ENCODE measurements at regions not wholly inside any gene's neighbourhood (a gene's known extent, or its start where the extent isn't known, plus 50 kb on each side); places are given as distances from the start of the nearest gene placed in this dataset.

- intact Hi-C loops (cut with DNase I) = no loop called here
- DNase-seq = no peak
- ATAC-seq (ENCODE audit: poor library complexity) = no peak
Observed at GRCh38 chr3:160126051-160126450, 99.2 kb upstream of the C3orf80 start.

DNA sequence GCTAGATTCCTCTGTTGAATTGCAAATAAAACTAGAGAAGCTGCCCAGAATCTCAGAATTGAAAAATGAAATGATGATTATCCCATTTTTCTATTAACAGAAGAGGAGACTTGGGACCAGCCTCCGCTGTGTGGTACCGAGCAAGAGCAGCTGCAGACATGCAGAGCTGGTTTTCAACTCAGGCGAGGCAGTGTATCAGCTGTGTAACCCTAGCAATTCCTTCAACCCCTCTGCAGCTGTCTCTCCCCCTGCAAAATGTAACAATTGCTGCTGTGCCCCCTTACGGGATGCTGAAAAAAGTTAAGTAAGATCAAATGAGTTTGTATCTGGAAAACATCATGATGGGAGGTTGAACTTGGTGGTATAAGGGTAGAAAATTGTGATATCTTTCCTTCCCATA, 98.5 kb upstream of the C3orf80 start:
- ATAC-seq (ENCODE audit: poor library complexity) (no peak), DNase-seq (no peak)
- intact Hi-C loops (cut with DNase I) = no loop called here

DNA sequence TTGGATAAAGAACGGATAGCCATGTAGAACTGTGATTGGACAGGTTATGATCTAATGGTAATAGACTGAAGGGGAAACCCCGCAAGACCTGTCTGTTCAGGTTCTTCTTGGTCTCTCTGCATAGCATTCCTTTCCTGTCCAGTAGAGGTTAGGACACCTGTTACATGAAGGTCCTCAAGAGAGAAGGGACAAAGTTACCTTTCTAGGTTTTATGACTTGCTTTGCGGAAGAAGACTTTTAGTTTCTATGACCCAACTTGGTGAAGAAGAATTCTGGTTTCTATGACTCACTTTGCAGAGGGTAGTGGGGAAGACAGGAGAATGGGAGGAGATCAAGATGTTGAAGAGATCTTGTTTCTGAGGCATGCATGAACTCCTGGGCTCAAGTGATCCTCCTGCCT, 97.9 kb upstream of the C3orf80 start:
- intact Hi-C loops (cut with DNase I) = no loop called here
- no peak for DNase-seq
- no peak for ATAC-seq (ENCODE audit: poor library complexity)

DNA sequence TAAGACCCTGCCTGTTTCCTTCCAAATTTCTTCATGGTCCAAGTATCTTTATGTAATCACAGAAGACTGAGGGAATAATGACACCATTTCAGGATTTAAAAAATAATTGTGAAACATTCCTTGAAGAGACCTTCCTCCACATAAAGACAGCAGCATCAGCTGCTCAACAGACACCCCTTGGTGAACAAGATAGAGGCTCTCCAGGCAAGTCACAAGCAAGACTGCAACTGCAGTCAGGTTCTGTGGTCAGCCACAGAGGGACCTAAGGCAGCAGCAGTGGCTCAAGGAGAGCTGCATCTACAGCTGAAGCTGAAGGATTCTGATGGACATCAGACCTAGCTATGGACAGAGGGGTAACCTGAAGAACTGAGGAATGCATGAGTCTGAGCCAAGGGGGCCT, 97.2 kb upstream of the C3orf80 start:
- ATAC-seq (ENCODE audit: poor library complexity) (no peak), DNase-seq (no peak)
- intact Hi-C loops (cut with DNase I) = no loop called here

GRCh38 chr3:160129459-160130061, 95.7 kb upstream of the C3orf80 start:
- intact Hi-C loops (cut with DNase I) = no loop called here
- no peak for DNase-seq
- peak; percentile 38 for ATAC-seq (ENCODE audit: poor library complexity)

GRCh38 chr3:160130071-160130470, 95.2 kb upstream of the C3orf80 start:
- intact Hi-C loops (cut with DNase I) = no loop called here
- DNase-seq = no peak
- no peak for ATAC-seq (ENCODE audit: poor library complexity)

DNA sequence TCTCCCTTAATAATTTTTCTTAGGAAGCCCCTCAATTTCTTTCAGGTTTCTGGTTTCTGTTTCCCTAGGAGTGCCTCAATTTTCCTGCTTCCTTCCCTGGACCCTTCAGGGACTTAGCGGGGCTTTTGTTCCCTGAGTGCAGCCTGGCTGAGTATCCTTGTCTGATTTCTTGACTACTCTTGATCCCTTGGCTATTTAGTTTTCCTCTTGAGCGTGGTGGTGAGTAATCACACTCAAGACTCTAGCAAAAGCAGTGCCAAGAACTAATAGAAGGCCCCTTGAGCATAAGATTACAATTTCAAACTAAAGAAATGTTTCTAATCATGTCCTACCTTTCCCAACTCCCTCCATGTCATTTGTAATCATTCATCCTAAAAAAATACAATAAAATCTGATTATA, 94.3 kb upstream of the C3orf80 start:
- intact Hi-C loops (cut with DNase I) = no loop called here
- no peak for DNase-seq
- ATAC-seq (ENCODE audit: poor library complexity) = no peak

DNA sequence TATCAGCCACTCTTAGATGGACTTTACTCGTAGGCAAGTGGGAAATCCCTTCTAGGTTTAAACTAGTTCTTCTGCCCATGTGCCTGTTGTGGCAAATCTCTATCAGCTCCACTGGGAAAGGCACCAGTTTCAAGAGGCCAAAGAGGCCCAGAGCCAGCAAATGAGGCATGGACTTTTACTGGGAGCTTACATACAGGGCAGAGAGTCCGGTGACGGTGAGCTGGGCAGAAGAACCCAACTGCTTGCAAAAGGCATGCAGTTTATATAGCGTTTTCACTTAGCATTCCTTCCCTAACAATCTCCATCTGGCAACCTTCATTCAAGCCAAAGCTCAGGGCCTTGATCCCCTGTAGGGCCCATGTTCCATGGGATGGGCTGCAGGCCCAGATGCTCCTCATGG, 93.0 kb upstream of the C3orf80 start:
- no peak for DNase-seq
- intact Hi-C loops (cut with DNase I) = no loop called here
- no peak for ATAC-seq (ENCODE audit: poor library complexity)

DNA sequence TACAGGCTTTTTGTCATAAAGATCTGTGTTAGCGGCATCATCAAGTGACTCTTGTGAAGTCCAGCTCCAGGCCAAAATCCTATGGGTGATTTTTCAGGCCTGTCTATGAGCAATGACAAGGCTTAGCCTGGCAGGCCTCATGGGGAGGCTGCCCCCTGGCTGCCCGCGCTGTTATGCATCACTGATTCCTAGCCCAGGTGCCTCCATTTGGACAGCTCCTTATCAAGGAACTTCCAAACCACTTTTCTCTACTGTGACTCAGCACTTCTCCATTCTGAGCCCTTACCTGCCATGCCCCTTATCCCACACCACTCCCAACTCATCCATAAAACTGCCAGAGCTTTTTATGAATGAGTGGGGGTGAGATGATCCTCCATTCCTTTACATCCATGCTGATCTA, 91.5 kb upstream of the C3orf80 start:
- DNase-seq = no peak
- no peak for ATAC-seq (ENCODE audit: poor library complexity)
- intact Hi-C loops (cut with DNase I) = no loop called here

GRCh38 chr3:160134454-160134853, 90.8 kb upstream of the C3orf80 start:
- ATAC-seq (ENCODE audit: poor library complexity) = no peak
- no peak for DNase-seq
- intact Hi-C loops (cut with DNase I) = no loop called here

- DNase-seq = no peak
- no peak for ATAC-seq (ENCODE audit: poor library complexity)
- intact Hi-C loops (cut with DNase I) = no loop called here
Observed at GRCh38 chr3:160134964-160135363, 90.3 kb upstream of the C3orf80 start.

DNA sequence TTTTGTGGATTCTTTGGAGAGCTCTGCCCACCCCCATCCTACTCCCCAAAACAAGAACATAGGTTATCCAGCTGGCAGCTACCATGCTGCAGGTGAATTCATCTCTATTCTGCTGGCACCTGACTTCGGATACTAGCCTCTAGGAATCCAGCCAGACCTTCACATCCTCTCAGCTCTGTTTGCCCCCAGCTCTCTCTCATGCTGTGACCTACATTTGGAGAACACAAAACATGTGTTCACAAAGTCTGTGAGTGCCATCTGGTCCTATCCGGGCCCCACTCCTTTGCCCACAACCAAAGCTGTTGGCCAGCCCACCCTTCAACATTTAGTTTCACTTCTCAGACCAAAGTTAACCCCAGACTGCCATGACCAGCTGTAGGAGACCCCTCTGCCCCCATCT, 89.4 kb upstream of the C3orf80 start:
- no peak for ATAC-seq (ENCODE audit: poor library complexity)
- DNase-seq = no peak
- intact Hi-C loops (cut with DNase I) = no loop called here

GRCh38 chr3:160136421-160136820, 88.8 kb upstream of the C3orf80 start:
- ATAC-seq (ENCODE audit: poor library complexity) = no peak
- intact Hi-C loops (cut with DNase I) = no loop called here
- DNase-seq = no peak

DNA sequence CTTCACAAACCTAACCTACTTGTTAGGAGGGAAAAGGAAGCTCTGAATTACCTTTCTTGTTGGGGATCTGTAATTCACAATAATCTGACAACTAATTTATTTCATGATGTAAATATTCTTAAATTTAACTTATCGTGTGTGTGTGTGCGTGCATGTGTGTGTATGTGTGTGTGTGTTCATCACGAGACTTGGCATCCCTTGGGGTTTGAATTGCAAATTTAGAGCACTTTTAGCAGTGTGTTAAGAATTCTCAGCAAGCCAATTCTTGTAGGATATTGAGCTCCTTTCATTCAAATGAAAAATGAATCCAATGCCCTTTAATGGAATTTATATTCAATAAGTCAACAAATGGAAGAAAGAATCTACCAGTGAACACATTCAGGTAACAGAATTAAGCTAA, 85.9 kb upstream of the C3orf80 start:
- intact Hi-C loops (cut with DNase I) = no loop called here
- ATAC-seq (ENCODE audit: poor library complexity) (no peak), DNase-seq (no peak)

DNA sequence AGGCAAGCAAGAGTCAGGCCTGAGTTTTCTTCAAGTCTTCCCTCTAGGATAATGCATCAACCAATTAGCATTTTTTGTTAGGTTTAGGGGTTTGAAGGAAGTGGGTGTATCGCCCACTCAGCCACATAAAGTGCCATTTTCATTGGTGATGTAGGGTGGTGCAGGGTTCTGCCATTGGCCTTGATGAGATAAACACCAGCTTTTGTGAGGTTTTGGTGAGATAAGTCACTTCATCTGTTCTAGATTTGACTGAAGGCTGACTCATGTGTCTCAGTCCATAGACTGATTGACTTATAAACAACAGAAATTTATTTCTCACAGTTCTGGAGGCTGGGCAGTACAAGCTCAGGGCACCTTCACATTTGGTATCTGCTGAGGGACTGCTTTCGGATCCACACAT, 84.5 kb upstream of the C3orf80 start:
- no peak for ATAC-seq (ENCODE audit: poor library complexity)
- no peak for DNase-seq
- intact Hi-C loops (cut with DNase I) = loop anchor here (10.0 kb wide), 1 partner anchor 106 kb away; no protein-coding TSS in a partner anchor

DNA sequence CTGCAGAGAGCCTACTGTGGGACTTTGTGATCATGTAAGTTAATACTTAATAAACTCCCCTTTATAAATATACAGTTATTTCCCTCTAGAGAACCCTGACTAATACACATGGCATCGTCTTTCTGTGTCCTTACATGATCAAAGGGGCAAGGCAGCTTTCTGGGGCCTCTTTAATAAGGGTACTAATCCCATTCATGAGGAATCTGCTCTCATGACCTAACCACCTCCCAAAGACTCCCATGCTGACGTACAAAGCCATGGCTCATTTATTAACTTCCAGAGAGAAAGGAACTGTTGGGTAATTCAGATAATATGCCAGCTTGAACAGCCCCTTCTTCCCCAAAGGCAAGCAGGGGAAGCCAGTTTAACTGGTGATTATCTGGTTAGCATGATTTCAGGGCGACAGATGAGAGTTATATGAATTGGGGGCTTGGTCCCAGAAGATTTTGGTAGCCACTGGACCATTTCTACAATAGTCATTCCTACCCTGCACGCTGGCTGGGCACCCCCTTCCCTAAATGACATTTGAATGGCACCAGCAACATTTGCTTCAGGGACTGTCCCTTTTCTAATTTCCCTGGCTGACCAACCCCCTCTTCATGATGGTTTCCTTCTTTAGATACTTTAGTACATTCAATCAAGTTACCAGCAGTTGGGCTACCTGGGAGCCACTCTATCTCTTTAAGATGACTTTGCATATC, 83.6 kb upstream of the C3orf80 start:
- intact Hi-C loops (cut with DNase I) = loop anchor here (10.0 kb wide), 1 partner anchor 107 kb away; no protein-coding TSS in a partner anchor
- no peak for ATAC-seq (ENCODE audit: poor library complexity)
- DNase-seq = no peak

DNA sequence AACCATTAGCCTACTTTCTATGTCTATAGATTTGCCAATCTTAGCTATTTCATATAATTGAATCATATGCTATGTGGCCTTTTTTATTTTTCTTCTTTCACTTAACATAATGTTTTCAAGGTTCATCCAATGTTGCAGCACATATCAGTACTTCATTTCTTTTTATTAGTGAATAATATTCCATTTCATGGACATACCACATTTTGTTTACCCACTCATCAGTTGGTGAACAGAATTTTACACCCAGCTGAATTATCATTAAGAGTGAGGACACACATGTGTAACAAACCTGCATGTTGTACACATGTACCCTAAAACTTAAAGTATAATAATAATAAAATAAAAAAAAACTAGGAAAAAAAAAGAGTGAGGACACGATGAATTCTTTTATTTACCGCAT, 81.7 kb upstream of the C3orf80 start:
- DNase-seq = no peak
- intact Hi-C loops (cut with DNase I) = loop anchor here (10.0 kb wide), 1 partner anchor 109 kb away; no protein-coding TSS in a partner anchor
- no peak for ATAC-seq (ENCODE audit: poor library complexity)

DNA sequence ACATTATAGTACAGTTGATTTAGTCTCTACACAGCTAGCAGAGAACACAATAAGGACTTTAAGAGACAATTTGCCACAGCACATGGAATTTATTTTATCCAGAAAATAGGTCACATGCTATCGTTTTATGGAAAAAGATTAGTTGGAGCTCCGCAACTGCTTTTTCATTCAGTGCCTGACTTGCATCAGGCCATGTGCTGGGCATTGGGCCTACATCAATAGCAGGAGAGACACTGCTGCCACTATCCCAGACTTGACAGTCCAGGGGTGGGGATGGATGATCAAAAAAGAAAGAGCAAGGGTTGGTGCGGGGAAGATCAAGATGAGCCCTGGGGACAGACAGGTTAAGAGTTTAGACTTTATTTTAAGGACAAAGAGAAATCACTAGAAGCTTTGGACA, 75.2 kb upstream of the C3orf80 start:
- ATAC-seq (ENCODE audit: poor library complexity) (no peak), DNase-seq (no peak)
- intact Hi-C loops (cut with DNase I) = no loop called here

DNA sequence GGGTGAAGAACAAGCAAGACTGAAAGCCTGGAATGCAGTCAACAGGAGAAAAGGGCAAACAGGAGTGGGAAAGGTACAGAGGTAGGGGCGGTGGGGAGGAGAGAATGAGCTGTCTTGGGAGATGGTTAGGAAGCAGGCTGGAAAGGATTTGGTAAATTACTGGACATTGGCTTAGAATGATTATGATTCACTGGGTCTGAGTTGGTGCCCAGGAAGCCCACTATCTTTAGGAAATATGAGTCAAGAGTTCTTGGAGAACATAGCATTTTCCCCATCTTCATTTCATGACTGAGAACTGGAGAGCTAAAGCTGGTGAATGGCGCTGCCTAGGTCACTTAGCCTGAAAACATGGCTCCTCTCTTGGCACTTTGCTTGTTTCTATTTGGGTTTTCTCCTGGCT, 74.7 kb upstream of the C3orf80 start:
- no peak for ATAC-seq (ENCODE audit: poor library complexity)

GRCh38 chr3:160152638-160153037, 72.6 kb upstream of the C3orf80 start:
- ATAC-seq (ENCODE audit: poor library complexity) = peak; percentile 55
- intact Hi-C loops (cut with DNase I) = no loop called here
- DNase-seq = no peak

More for the DNA sequence above, 74.7 kb upstream of the C3orf80 start:
- intact Hi-C loops (cut with DNase I) = no loop called here
- no peak for DNase-seq

GRCh38 chr3:160154033-160154432, 71.2 kb upstream of the C3orf80 start:
- no peak for DNase-seq
- intact Hi-C loops (cut with DNase I) = no loop called here
- no peak for ATAC-seq (ENCODE audit: poor library complexity)
